ENCODE measurements at regions not wholly inside any gene's neighbourhood (a gene's known extent, or its start where the extent isn't known, plus 50 kb on each side); places are given as distances from the start of the nearest gene placed in this dataset.
"Not testable (repeated sequence)": the region's sequence is repeated elsewhere in the genome, so short reads cannot be mapped to it uniquely, and the experiment has no call there.

- CTCF ChIA-PET: no interaction called here
- H3K9me3 Mint-ChIP-seq: no peaks in the 10 kb centered on the region
- intact Hi-C loops (cut with micrococcal nuclease): no loop called here
- H3K27me3 Mint-ChIP-seq (ENCODE audit: low read depth): peaks cover 8% of the 10 kb centered on the region
- H3K4me1 Mint-ChIP-seq (ENCODE audit: low read depth): no peaks in the 10 kb centered on the region
- H3K4me3 Mint-ChIP-seq: no peak overlapping the region
- no peaks in the 10 kb centered on the region for H3K36me3 Mint-ChIP-seq (ENCODE audit: low read depth)
- no peak for DNase-seq
- no peak overlapping the region for H3K27ac Mint-ChIP-seq
Measured at GRCh38 chr11:87897921-87898320, 277.3 kb downstream of the RAB38 start.

GRCh38 chr11:87897071-87897470, 278.2 kb downstream of the RAB38 start:
- no peak overlapping the region for H3K27ac Mint-ChIP-seq
- no peaks in the 10 kb centered on the region for H3K4me1 Mint-ChIP-seq (ENCODE audit: low read depth)
- intact Hi-C loops (cut with micrococcal nuclease): no loop called here
- no peak for DNase-seq
- no peaks in the 10 kb centered on the region for H3K36me3 Mint-ChIP-seq (ENCODE audit: low read depth)
- no peaks in the 10 kb centered on the region for H3K9me3 Mint-ChIP-seq
- H3K27me3 Mint-ChIP-seq (ENCODE audit: low read depth): peaks cover 8% of the 10 kb centered on the region
- CTCF ChIA-PET: no interaction called here
- H3K4me3 Mint-ChIP-seq: no peak overlapping the region

GRCh38 chr11:87894961-87895360, 280.3 kb downstream of the RAB38 start:
- DNase-seq: no peak
- CTCF ChIA-PET: interaction anchor here (0.6 kb wide), 1 partner anchor 204 kb away, joined by 3 read pairs; no protein-coding TSS in a partner anchor
- intact Hi-C loops (cut with micrococcal nuclease): no loop called here
- Mint-ChIP-seq H3K4me3 (no peak overlapping the region), H3K27me3 (ENCODE audit: low read depth) (peaks cover 8% of the 10 kb centered on the region), H3K36me3 (ENCODE audit: low read depth) (no peaks in the 10 kb centered on the region), H3K9me3 (no peaks in the 10 kb centered on the region), H3K4me1 (ENCODE audit: low read depth) (no peaks in the 10 kb centered on the region), H3K27ac (no peak overlapping the region)

GRCh38 chr11:87892291-87892690, 283.0 kb downstream of the RAB38 start:
- Mint-ChIP-seq H3K27ac (no peak overlapping the region), H3K27me3 (ENCODE audit: low read depth) (peaks cover 5% of the 10 kb centered on the region), H3K4me3 (no peak overlapping the region), H3K4me1 (ENCODE audit: low read depth) (no peaks in the 10 kb centered on the region), H3K36me3 (ENCODE audit: low read depth) (no peaks in the 10 kb centered on the region), H3K9me3 (no peaks in the 10 kb centered on the region)
- CTCF ChIA-PET: no interaction called here
- intact Hi-C loops (cut with micrococcal nuclease): no loop called here
- DNase-seq: no peak

GRCh38 chr11:87889126-87889525, 286.1 kb downstream of the RAB38 start:
- H3K36me3 Mint-ChIP-seq (ENCODE audit: low read depth): no peaks in the 10 kb centered on the region
- H3K4me1 Mint-ChIP-seq (ENCODE audit: low read depth): no peaks in the 10 kb centered on the region
- CTCF ChIA-PET: no interaction called here
- DNase-seq: no peak
- H3K27me3 Mint-ChIP-seq (ENCODE audit: low read depth): peaks cover 4% of the 10 kb centered on the region
- no peaks in the 10 kb centered on the region for H3K9me3 Mint-ChIP-seq
- H3K4me3 Mint-ChIP-seq: no peak overlapping the region
- intact Hi-C loops (cut with micrococcal nuclease): no loop called here
- no peak overlapping the region for H3K27ac Mint-ChIP-seq

- H3K27ac Mint-ChIP-seq; H3K27me3 Mint-ChIP-seq (ENCODE audit: low read depth); H3K4me1 Mint-ChIP-seq (ENCODE audit: low read depth); CTCF ChIA-PET; H3K9me3 Mint-ChIP-seq; H3K36me3 Mint-ChIP-seq (ENCODE audit: low read depth); intact Hi-C loops (cut with micrococcal nuclease); DNase-seq; H3K4me3 Mint-ChIP-seq: not testable (repeated sequence)
Measured at GRCh38 chr11:87885084-87885483, 290.2 kb downstream of the RAB38 start.

- no peak for DNase-seq
- H3K27ac Mint-ChIP-seq: no peak overlapping the region
- H3K27me3 Mint-ChIP-seq (ENCODE audit: low read depth): peaks cover 2% of the 10 kb centered on the region
- intact Hi-C loops (cut with micrococcal nuclease): no loop called here
- H3K9me3 Mint-ChIP-seq: no peaks in the 10 kb centered on the region
- no peaks in the 10 kb centered on the region for H3K4me1 Mint-ChIP-seq (ENCODE audit: low read depth)
- H3K4me3 Mint-ChIP-seq: no peak overlapping the region
- no peaks in the 10 kb centered on the region for H3K36me3 Mint-ChIP-seq (ENCODE audit: low read depth)
- CTCF ChIA-PET: interaction anchor here (1.3 kb wide), 1 partner anchor 673 kb away, joined by 3 read pairs; no protein-coding TSS in a partner anchor
Measured at GRCh38 chr11:87879118-87879517, 296.1 kb downstream of the RAB38 start.

- no peak overlapping the region for H3K4me3 Mint-ChIP-seq
- no peak for DNase-seq
- no peaks in the 10 kb centered on the region for H3K9me3 Mint-ChIP-seq
- CTCF ChIA-PET: interaction anchor here (1.0 to 1.3 kb wide), 2 partner anchors 61 to 674 kb away, joined by 3 read pairs; no protein-coding TSS in a partner anchor
- peaks cover 2% of the 10 kb centered on the region for H3K27me3 Mint-ChIP-seq (ENCODE audit: low read depth)
- intact Hi-C loops (cut with micrococcal nuclease): loop anchor here (1.0 kb wide), 1 partner anchor 666 kb away; no protein-coding TSS in a partner anchor
- H3K36me3 Mint-ChIP-seq (ENCODE audit: low read depth): no peaks in the 10 kb centered on the region
- H3K4me1 Mint-ChIP-seq (ENCODE audit: low read depth): no peaks in the 10 kb centered on the region
- no peak overlapping the region for H3K27ac Mint-ChIP-seq
Measured at GRCh38 chr11:87878373-87878825, 296.8 kb downstream of the RAB38 start.

- no peak overlapping the region for H3K4me3 Mint-ChIP-seq
- intact Hi-C loops (cut with micrococcal nuclease): no loop called here
- no peaks in the 10 kb centered on the region for H3K4me1 Mint-ChIP-seq (ENCODE audit: low read depth)
- no peak for DNase-seq
- no peaks in the 10 kb centered on the region for H3K9me3 Mint-ChIP-seq
- CTCF ChIA-PET: no interaction called here
- H3K36me3 Mint-ChIP-seq (ENCODE audit: low read depth): no peaks in the 10 kb centered on the region
- H3K27me3 Mint-ChIP-seq (ENCODE audit: low read depth): no peaks in the 10 kb centered on the region
- H3K27ac Mint-ChIP-seq: no peak overlapping the region
Measured at GRCh38 chr11:87871056-87871455, 304.2 kb downstream of the RAB38 start.

- Mint-ChIP-seq H3K4me3 (no peak overlapping the region), H3K27me3 (ENCODE audit: low read depth) (no peaks in the 10 kb centered on the region), H3K9me3 (no peaks in the 10 kb centered on the region), H3K36me3 (ENCODE audit: low read depth) (no peaks in the 10 kb centered on the region), H3K27ac (no peak overlapping the region), H3K4me1 (ENCODE audit: low read depth) (no peaks in the 10 kb centered on the region)
- intact Hi-C loops (cut with micrococcal nuclease): no loop called here
- DNase-seq: no peak
- CTCF ChIA-PET: no interaction called here
Measured at GRCh38 chr11:87870086-87870485, 305.2 kb downstream of the RAB38 start.

GRCh38 chr11:87866951-87867350, 308.3 kb downstream of the RAB38 start:
- CTCF ChIA-PET: no interaction called here

GRCh38 chr11:87861030-87861429, 314.2 kb downstream of the RAB38 start:
- no peak overlapping the region for H3K4me3 Mint-ChIP-seq
- no peaks in the 10 kb centered on the region for H3K4me1 Mint-ChIP-seq (ENCODE audit: low read depth)
- H3K27ac Mint-ChIP-seq: no peak overlapping the region
- no peak for DNase-seq
- peaks cover 3% of the 10 kb centered on the region for H3K27me3 Mint-ChIP-seq (ENCODE audit: low read depth)
- intact Hi-C loops (cut with micrococcal nuclease): no loop called here
- CTCF ChIA-PET: no interaction called here
- no peaks in the 10 kb centered on the region for H3K36me3 Mint-ChIP-seq (ENCODE audit: low read depth)
- H3K9me3 Mint-ChIP-seq: no peaks in the 10 kb centered on the region

More at GRCh38 chr11:87866951-87867350, 308.3 kb downstream of the RAB38 start:
- Mint-ChIP-seq H3K36me3 (ENCODE audit: low read depth) (no peaks in the 10 kb centered on the region), H3K4me1 (ENCODE audit: low read depth) (no peaks in the 10 kb centered on the region), H3K4me3 (no peak overlapping the region), H3K27ac (no peak overlapping the region), H3K9me3 (no peaks in the 10 kb centered on the region), H3K27me3 (ENCODE audit: low read depth) (peaks cover 3% of the 10 kb centered on the region)
- DNase-seq: no peak
- intact Hi-C loops (cut with micrococcal nuclease): no loop called here

GRCh38 chr11:87859636-87860035, 315.6 kb downstream of the RAB38 start:
- Mint-ChIP-seq H3K4me3 (no peak overlapping the region), H3K4me1 (ENCODE audit: low read depth) (no peaks in the 10 kb centered on the region), H3K36me3 (ENCODE audit: low read depth) (no peaks in the 10 kb centered on the region), H3K9me3 (no peaks in the 10 kb centered on the region), H3K27me3 (ENCODE audit: low read depth) (peaks cover 3% of the 10 kb centered on the region), H3K27ac (no peak overlapping the region)
- CTCF ChIA-PET: no interaction called here
- intact Hi-C loops (cut with micrococcal nuclease): no loop called here
- DNase-seq: no peak

GRCh38 chr11:87851827-87852226, 323.4 kb downstream of the RAB38 start:
- DNase-seq: no peak
- intact Hi-C loops (cut with micrococcal nuclease): no loop called here
- no peaks in the 10 kb centered on the region for H3K4me1 Mint-ChIP-seq (ENCODE audit: low read depth)
- no peaks in the 10 kb centered on the region for H3K27me3 Mint-ChIP-seq (ENCODE audit: low read depth)
- CTCF ChIA-PET: no interaction called here
- peaks cover 2% of the 10 kb centered on the region for H3K9me3 Mint-ChIP-seq
- no peaks in the 10 kb centered on the region for H3K36me3 Mint-ChIP-seq (ENCODE audit: low read depth)
- H3K4me3 Mint-ChIP-seq: no peak overlapping the region
- no peak overlapping the region for H3K27ac Mint-ChIP-seq
